MM.1S (cell line): ENCODE measurements at regions not wholly inside any gene's neighbourhood (a gene's known extent, or its start where the extent isn't known, plus 50 kb on each side); places are given as distances from the start of the nearest gene placed in this dataset.
A peak's percentile ranks its signal among the peaks of the same experiment; 100 is the strongest.

Experiments
- DNase-seq: peaks from one replicate; pipeline ENCODE4 v3.0.0-alpha.2; 2015
- H2AFZ ChIP-seq: fragments of 300-600 bp; sonication (generic); 2 replicates; pipeline ENCODE4 v1.6.0; 2016; ENCODE audit warnings: antibody characterized with exemption, low read length
- H3F3A ChIP-seq: fragments of 300-600 bp; sonication (generic); 2 replicates; pipeline ENCODE4 v1.6.1; 2016; ENCODE audit warnings: mild to moderate bottlenecking, antibody characterized with exemption, low read length, moderate library complexity, mixed read lengths; ENCODE audit not compliant: insufficient read depth
- H3K27ac ChIP-seq: fragments of 300-600 bp; sonication (generic); 2 replicates; pipeline ENCODE4 v1.5.1; 2016; ENCODE audit warnings: mild to moderate bottlenecking, low read length
- H3K27me3 ChIP-seq: fragments of 300-600 bp; sonication (generic); replicated peaks from 2 replicates; pipeline ENCODE4 v1.6.0; 2016; ENCODE audit warnings: low read length; ENCODE audit not compliant: insufficient read depth
- H3K36me3 ChIP-seq: fragments of 300-600 bp; sonication (generic); replicated peaks from 2 replicates; pipeline ENCODE4 v1.6.1; 2016; ENCODE audit warnings: mild to moderate bottlenecking, low read length, mixed read lengths; ENCODE audit not compliant: insufficient read depth
- H3K4me1 ChIP-seq: fragments of 300-600 bp; sonication (generic); 2 replicates; pipeline ENCODE4 v1.6.1; 2016; ENCODE audit warnings: low read length, mixed read lengths
- H3K4me2 ChIP-seq: fragments of 300-600 bp; sonication (generic); 2 replicates; pipeline ENCODE4 v1.6.0; 2016; ENCODE audit warnings: low read depth, low read length
- H3K4me3 ChIP-seq: fragments of 300-600 bp; sonication (generic); 2 replicates; pipeline ENCODE4 v1.5.1; 2016; ENCODE audit warnings: low read length, mixed read lengths
- H3K79me2 ChIP-seq: fragments of 300-600 bp; sonication (generic); 2 replicates; pipeline ENCODE4 v1.6.1; 2016; ENCODE audit warnings: mixed run types, low read length, mixed read lengths
- H3K9ac ChIP-seq: fragments of 300-600 bp; sonication (generic); 2 replicates; pipeline ENCODE4 v1.6.1; 2016; ENCODE audit warnings: low read length, mixed read lengths
- H3K9me2 ChIP-seq: fragments of 300-600 bp; sonication (generic); replicated peaks from 2 replicates; pipeline ENCODE4 v1.6.1; 2016; ENCODE audit warnings: mild to moderate bottlenecking, low read length, mixed read lengths; ENCODE audit not compliant: insufficient read depth
- H3K9me3 ChIP-seq: fragments of 300-600 bp; sonication (generic); replicated peaks from 2 replicates; pipeline ENCODE4 v1.6.1; 2016; ENCODE audit warnings: mild to moderate bottlenecking, low read length, mixed read lengths; ENCODE audit not compliant: insufficient read depth
- H4K20me1 ChIP-seq: fragments of 300-600 bp; sonication (generic); 2 replicates; pipeline ENCODE4 v1.6.1; 2016; ENCODE audit warnings: mild to moderate bottlenecking, low read length, moderate library complexity, mixed read lengths; ENCODE audit not compliant: insufficient read depth
- CTCF ChIP-seq: fragments of 300-600 bp; sonication (generic); IDR thresholded peaks from 2 replicates; pipeline ENCODE4 v1.5.1; 2016; ENCODE audit warnings: antibody characterized with exemption, low read length, mixed read lengths
- EZH2 ChIP-seq: fragments of 300-600 bp; sonication (generic); optimal IDR thresholded peaks from 2 replicates; pipeline ENCODE3; 2017; ENCODE audit warnings: low read depth, mild to moderate bottlenecking, antibody characterized with exemption, low read length, mixed read lengths
- EZH2phosphoT487 ChIP-seq: fragments of 300-600 bp; sonication (generic); IDR thresholded peaks from 2 replicates; pipeline ENCODE4 v1.6.1; 2018; ENCODE audit warnings: antibody characterized with exemption, low read length

- Histone ChIP-seq H3K9me3 (no peaks in the 10 kb centered on the region), H3K27me3 (no peaks in the 10 kb centered on the region), H3K4me3 (no peak overlapping the region), H3K27ac (no peak overlapping the region), H3K4me2 (0 out of 2 replicates have a peak overlapping the region, but pooled peaks have one; percentile 1), H3K9me2 (no peaks in the 10 kb centered on the region), H3K36me3 (no peaks in the 10 kb centered on the region), H3K79me2 (no peaks in the 10 kb centered on the region), H3F3A (no peaks in the 10 kb centered on the region), H3K9ac (no peak overlapping the region), H4K20me1 (no peaks in the 10 kb centered on the region), H2AFZ (no peak overlapping the region), H3K4me1 (peaks cover 33% of the 10 kb centered on the region)
- TF ChIP-seq EZH2phosphoT487 = no peak
- TF ChIP-seq EZH2 = no peak
- TF ChIP-seq CTCF = no peak
- DNase-seq = peak; percentile 27
These were observed 527.4 kb upstream of the IGFBP3 start for GRCh38 chr7:46448478-46448877.

- TF ChIP-seq CTCF (no peak), EZH2phosphoT487 (no peak), EZH2 (no peak)
These were observed 525.1 kb upstream of the IGFBP3 start for GRCh38 chr7:46446151-46446550.

GRCh38 chr7:46444256-46444655, 523.2 kb upstream of the IGFBP3 start:
- H3K27ac ChIP-seq = no peak overlapping the region
- H3K9ac ChIP-seq = no peak overlapping the region
- DNase-seq = no peak

More at GRCh38 chr7:46446151-46446550, 525.1 kb upstream of the IGFBP3 start:
- DNase-seq = no peak
- no peaks in the 10 kb centered on the region for H3K79me2 ChIP-seq
- no peaks in the 10 kb centered on the region for H3K36me3 ChIP-seq
- H3K27ac ChIP-seq = no peak overlapping the region
- no peaks in the 10 kb centered on the region for H4K20me1 ChIP-seq
- no peak overlapping the region for H3K9ac ChIP-seq
- no peak overlapping the region for H3K4me3 ChIP-seq
- no peak overlapping the region for H2AFZ ChIP-seq
- H3K4me2 ChIP-seq = no peak overlapping the region
- no peaks in the 10 kb centered on the region for H3K9me2 ChIP-seq
- no peaks in the 10 kb centered on the region for H3K27me3 ChIP-seq
- peaks cover 28% of the 10 kb centered on the region for H3K4me1 ChIP-seq
- H3K9me3 ChIP-seq = no peaks in the 10 kb centered on the region
- H3F3A ChIP-seq = no peaks in the 10 kb centered on the region

More at GRCh38 chr7:46444256-46444655, 523.2 kb upstream of the IGFBP3 start:
- no peaks in the 10 kb centered on the region for H4K20me1 ChIP-seq
- TF ChIP-seq CTCF (no peak), EZH2 (no peak), EZH2phosphoT487 (no peak)
- H3K4me3 ChIP-seq = no peak overlapping the region
- H3K4me2 ChIP-seq = no peak overlapping the region
- no peaks in the 10 kb centered on the region for H3K9me3 ChIP-seq
- no peaks in the 10 kb centered on the region for H3K36me3 ChIP-seq
- H3K4me1 ChIP-seq = peaks cover 12% of the 10 kb centered on the region
- no peak overlapping the region for H2AFZ ChIP-seq
- no peaks in the 10 kb centered on the region for H3K27me3 ChIP-seq
- H3K9me2 ChIP-seq = no peaks in the 10 kb centered on the region
- no peaks in the 10 kb centered on the region for H3K79me2 ChIP-seq
- no peaks in the 10 kb centered on the region for H3F3A ChIP-seq
